ENCODE measurements at regions not wholly inside any gene's neighbourhood (a gene's known extent, or its start where the extent isn't known, plus 50 kb on each side); places are given as distances from the start of the nearest gene placed in this dataset.

GRCh38 chr3:110753516-110753915, 318.1 kb upstream of the NECTIN3 start:
- TF ChIP-seq POLR2AphosphoS5 (IDR thresholded peaks at IDR 0.05) (no peak), CTCF (IDR thresholded peaks at IDR 0.05; ENCODE audit: poor library complexity, severe bottlenecking) (no peak), EP300 (conservative IDR thresholded peaks at IDR 0.05; ENCODE audit: poor library complexity, severe bottlenecking) (no peak), EZH2 (IDR thresholded peaks at IDR 0.05; ENCODE audit: borderline replicate concordance, insufficient read depth, low read length, poor library complexity, severe bottlenecking) (no peak), TAF1 (IDR thresholded peaks at IDR 0.05; ENCODE audit: low read depth) (no peak), REST (IDR thresholded peaks at IDR 0.05; ENCODE audit: borderline replicate concordance) (no peak), RAD21 (conservative IDR thresholded peaks at IDR 0.05) (no peak), MXI1 (conservative IDR thresholded peaks at IDR 0.05; ENCODE audit: poor library complexity, severe bottlenecking) (no peak)
